Esophagus muscularis mucosa (tissue), 4 donors: ENCODE measurements at regions not wholly inside any gene's neighbourhood (a gene's known extent, or its start where the extent isn't known, plus 50 kb on each side); places are given as distances from the start of the nearest gene placed in this dataset.
A peak's percentile ranks its signal among the peaks of the same experiment; 100 is the strongest.

Source experiments
- DNase-seq: peaks from one replicate; pipeline ENCODE4 v3.0.0-alpha.2; 2017; ENCODE audit errors: extremely low spot score
- H3K27ac ChIP-seq, 4 donors: fragments of 200-600 bp; sonication (generic); replicated peaks in 1 of 4; 1 replicate in 3 of 4; 2 replicates in 1 of 4; pipeline ENCODE4 v1.5.1; 2016 to 2019; ENCODE audit warnings: mild to moderate bottlenecking in 1 of 4
- H3K27me3 ChIP-seq, 4 donors: fragments of 200-600 bp; sonication (generic); one replicate each; pipeline versions ENCODE4 v1.5.1 to v1.6.0; 2016 to 2019
- H3K36me3 ChIP-seq, 4 donors: fragments of 200-600 bp; sonication (generic); one replicate each; pipeline ENCODE4 v1.5.1; 2016 to 2019
- H3K4me1 ChIP-seq, 4 donors: fragments of 200-600 bp; sonication (generic); one replicate each; pipeline ENCODE4 v1.5.1; 2016 to 2019
- H3K4me3 ChIP-seq, 4 donors: fragments of 200-600 bp; sonication (generic); 1 replicate in 2 of 4; 2 replicates in 2 of 4; pipeline ENCODE4 v1.5.1; 2016 to 2019; ENCODE audit warnings: mild to moderate bottlenecking in 4 of 4, moderate library complexity in 1 of 4
- H3K9me3 ChIP-seq, 4 donors: fragments of 200-600 bp; sonication (generic); 1 replicate in 3 of 4; 2 replicates in 1 of 4; pipeline ENCODE4 v1.5.1; 2016 to 2019
- CTCF ChIP-seq, 3 experiments: fragments of 200-600 bp in 2 of 3; fragments of 450-650 bp in 1 of 3; sonication (generic) in 2 of 3; IDR thresholded peaks; one replicate each; pipeline ENCODE4 v1.5.1; 2017 to 2019; ENCODE audit warnings: antibody characterized with exemption in 3 of 3, mild to moderate bottlenecking in 2 of 3, moderate library complexity in 1 of 3
- EP300 ChIP-seq: sonication (generic); formaldehyde crosslinking; IDR thresholded peaks from one replicate; pipeline ENCODE4 v1.6.1; 2017; ENCODE audit warnings: antibody characterized with exemption
- POLR2A ChIP-seq: fragments of 450-650 bp; IDR thresholded peaks from one replicate; pipeline ENCODE4 v1.6.1; 2017; ENCODE audit warnings: antibody characterized with exemption, moderate library complexity, mild to moderate bottlenecking, low read depth
- POLR2AphosphoS5 ChIP-seq, 2 donors: sonication (generic); formaldehyde crosslinking; IDR thresholded peaks; one replicate each; pipeline ENCODE4 v1.6.1; 2017; ENCODE audit warnings: antibody characterized with exemption in 2 of 2
- WGBS: methylation state at CpG from one replicate; pipeline ENCODE4 v1.1.5; 2018; 5-methylcytosine and 5-hydroxymethylcytosine counted together
- intact Hi-C: fragments of 100-400 bp; cut with DNase I; formaldehyde crosslinking; loops from one replicate; pipeline ENCODE4 v1.15.1; 2023

- Histone ChIP-seq H3K4me3 (no peak overlapping the region), H3K4me1 (no peaks in the 10 kb centered on the region), H3K27ac (no peak overlapping the region), H3K9me3 (no peaks in the 10 kb centered on the region), H3K36me3 (no peaks in the 10 kb centered on the region), H3K27me3 (no peaks in the 10 kb centered on the region)
- no peak for TF ChIP-seq POLR2AphosphoS5 (IDR thresholded peaks at IDR 0.05)
- no peak for TF ChIP-seq POLR2A
- no peak for TF ChIP-seq EP300
- TF ChIP-seq CTCF (IDR thresholded peaks at IDR 0.05) = no peak
- 32% methylated on average over 1 of the region's 1 CpG for WGBS
- DNase-seq = no peak
- intact Hi-C loops = no loop called here
Measured at GRCh38 chr6:105838171-105838570, 248.0 kb upstream of the PRDM1 start.

- Histone ChIP-seq H3K4me1 (no peaks in the 10 kb centered on the region), H3K4me3 (no peak overlapping the region), H3K27ac (no peak overlapping the region), H3K27me3 (no peaks in the 10 kb centered on the region), H3K9me3 (no peaks in the 10 kb centered on the region), H3K36me3 (no peaks in the 10 kb centered on the region)
- no peak for DNase-seq
- WGBS = 82% methylated on average over 5 of the region's 5 CpGs
- intact Hi-C loops = no loop called here
- no peak for TF ChIP-seq EP300
- no peak for TF ChIP-seq CTCF (IDR thresholded peaks at IDR 0.05)
- no peak for TF ChIP-seq POLR2AphosphoS5 (IDR thresholded peaks at IDR 0.05)
- no peak for TF ChIP-seq POLR2A
Measured at GRCh38 chr6:105836889-105837288, 249.2 kb upstream of the PRDM1 start.

GRCh38 chr6:105836379-105836778 lies 249.8 kb upstream of the PRDM1 start:
- Histone ChIP-seq H3K36me3 (no peaks in the 10 kb centered on the region), H3K4me3 (no peak overlapping the region), H3K27me3 (no peaks in the 10 kb centered on the region), H3K4me1 (no peaks in the 10 kb centered on the region), H3K9me3 (no peaks in the 10 kb centered on the region), H3K27ac (no peak overlapping the region)
- intact Hi-C loops = no loop called here
- TF ChIP-seq POLR2AphosphoS5 (IDR thresholded peaks at IDR 0.05) (no peak), CTCF (IDR thresholded peaks at IDR 0.05) (no peak), POLR2A (no peak), EP300 (no peak)
- 96% methylated on average over 5 of the region's 5 CpGs for WGBS
- DNase-seq = no peak

DNA sequence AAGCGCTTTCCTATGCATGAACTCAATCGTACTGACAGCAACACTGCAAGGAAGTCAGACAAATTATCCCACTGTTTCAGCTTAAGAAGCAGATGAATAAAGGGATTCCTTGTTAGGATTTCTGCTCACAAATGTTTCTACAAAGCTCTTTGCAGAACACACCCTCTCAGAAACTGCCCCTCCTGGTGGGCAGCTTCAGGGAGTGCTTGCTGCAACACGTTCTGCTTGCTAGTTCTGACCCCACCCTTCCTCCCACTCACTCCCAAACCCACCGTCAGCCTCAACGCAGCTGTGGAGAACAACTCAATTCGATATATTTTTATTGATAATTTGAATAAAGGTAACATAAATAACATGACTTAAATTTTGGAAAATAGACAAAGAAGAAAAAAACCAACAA lies 250.8 kb upstream of the PRDM1 start:
- H3K27ac ChIP-seq = no peak overlapping the region
- peak; percentile 22 to 39 (median 31) for TF ChIP-seq CTCF (IDR thresholded peaks at IDR 0.05)
- no peak for TF ChIP-seq POLR2AphosphoS5 (IDR thresholded peaks at IDR 0.05)
- TF ChIP-seq POLR2A = no peak
- no peaks in the 10 kb centered on the region for H3K4me1 ChIP-seq
- H3K9me3 ChIP-seq = no peaks in the 10 kb centered on the region
- H3K27me3 ChIP-seq = no peaks in the 10 kb centered on the region
- 55% methylated on average over 6 of the region's 6 CpGs for WGBS
- peak; percentile 74 for DNase-seq
- H3K36me3 ChIP-seq = no peaks in the 10 kb centered on the region
- no peak overlapping the region for H3K4me3 ChIP-seq
- intact Hi-C loops = no loop called here
